ENCODE measurements at regions not wholly inside any gene's neighbourhood (a gene's known extent, or its start where the extent isn't known, plus 50 kb on each side); places are given as distances from the start of the nearest gene placed in this dataset.

GRCh38 chr4:184879271-184879670, 53.5 kb upstream of the ACSL1 start:
- DNase-seq: no peak

GRCh38 chr4:184882276-184882675, 56.5 kb upstream of the ACSL1 start:
- DNase-seq: no peak

GRCh38 chr4:184883024-184883423, 57.3 kb upstream of the ACSL1 start:
- DNase-seq: no peak

GRCh38 chr4:184884883-184885282, 59.1 kb upstream of the ACSL1 start:
- DNase-seq: no peak

GRCh38 chr4:184885602-184886001, 59.8 kb upstream of the ACSL1 start:
- no peak for DNase-seq

DNA sequence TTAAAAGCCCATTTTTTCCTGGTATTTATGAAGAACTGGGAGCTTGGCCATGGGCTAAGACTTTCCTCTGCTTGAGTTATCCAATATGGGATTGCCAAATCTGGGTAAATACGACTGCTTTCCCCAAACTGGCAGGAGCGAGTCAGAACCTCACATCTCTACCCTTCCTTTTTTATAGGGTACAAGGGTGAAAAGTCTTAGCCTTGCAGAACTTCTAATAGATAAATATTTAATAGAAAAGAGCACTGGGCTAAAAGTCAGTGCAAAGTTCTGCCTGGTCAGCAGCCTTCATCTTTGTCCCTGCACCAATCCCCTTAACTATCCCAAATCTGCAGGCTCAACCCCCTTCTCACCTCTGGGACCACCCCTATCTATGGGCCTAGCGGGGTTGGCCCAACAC, 61.6 kb upstream of the ACSL1 start:
- DNase-seq: no peak

DNA sequence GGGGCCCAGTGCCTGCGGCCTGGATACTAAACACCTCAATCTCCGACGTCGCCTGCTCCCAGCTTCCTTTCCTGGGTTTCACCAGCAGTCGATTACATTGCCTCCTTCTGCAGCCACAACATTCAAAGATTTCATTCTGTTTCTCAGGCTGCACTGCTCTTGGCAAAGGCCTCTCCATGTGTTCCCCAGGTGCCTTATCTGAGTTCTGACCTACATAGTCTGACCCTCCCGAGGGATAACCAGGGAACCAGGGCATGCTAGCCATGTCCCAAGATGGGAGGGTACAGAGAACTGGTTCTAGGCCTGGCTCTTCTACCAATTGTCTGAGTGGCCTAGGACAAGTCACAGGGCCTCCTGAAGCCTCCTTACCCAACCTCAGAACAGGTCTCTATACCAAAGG, 62.2 kb upstream of the ACSL1 start:
- DNase-seq: no peak

- no peak for DNase-seq
These were observed 64.0 kb upstream of the ACSL1 start for GRCh38 chr4:184889666-184890335.

DNA sequence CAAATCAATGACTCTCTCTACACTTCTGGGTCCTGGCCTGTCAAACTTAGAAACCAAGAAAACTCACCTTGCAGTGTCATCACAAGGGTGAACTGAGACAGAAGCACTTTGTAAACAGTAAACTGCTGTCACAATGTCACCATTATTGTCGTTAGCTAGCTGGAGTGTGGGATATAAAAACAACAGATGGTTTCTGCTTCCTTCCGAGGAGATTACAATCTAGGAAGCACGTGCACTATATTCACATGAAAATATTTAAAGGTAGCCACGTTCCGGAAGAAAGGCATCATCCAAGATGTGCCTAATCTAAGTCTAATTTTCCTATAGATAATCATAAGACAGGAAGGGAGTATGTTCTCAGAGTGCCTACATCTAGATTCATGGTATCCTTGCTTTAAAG, 64.7 kb upstream of the ACSL1 start:
- no peak for DNase-seq

GRCh38 chr4:184891816-184892397, 66.1 kb upstream of the ACSL1 start:
- DNase-seq: no peak

- DNase-seq: no peak
These were observed 67.2 kb upstream of the ACSL1 start for GRCh38 chr4:184892999-184893398.

GRCh38 chr4:184893801-184894571, 68.2 kb upstream of the ACSL1 start:
- no peak for DNase-seq

DNA sequence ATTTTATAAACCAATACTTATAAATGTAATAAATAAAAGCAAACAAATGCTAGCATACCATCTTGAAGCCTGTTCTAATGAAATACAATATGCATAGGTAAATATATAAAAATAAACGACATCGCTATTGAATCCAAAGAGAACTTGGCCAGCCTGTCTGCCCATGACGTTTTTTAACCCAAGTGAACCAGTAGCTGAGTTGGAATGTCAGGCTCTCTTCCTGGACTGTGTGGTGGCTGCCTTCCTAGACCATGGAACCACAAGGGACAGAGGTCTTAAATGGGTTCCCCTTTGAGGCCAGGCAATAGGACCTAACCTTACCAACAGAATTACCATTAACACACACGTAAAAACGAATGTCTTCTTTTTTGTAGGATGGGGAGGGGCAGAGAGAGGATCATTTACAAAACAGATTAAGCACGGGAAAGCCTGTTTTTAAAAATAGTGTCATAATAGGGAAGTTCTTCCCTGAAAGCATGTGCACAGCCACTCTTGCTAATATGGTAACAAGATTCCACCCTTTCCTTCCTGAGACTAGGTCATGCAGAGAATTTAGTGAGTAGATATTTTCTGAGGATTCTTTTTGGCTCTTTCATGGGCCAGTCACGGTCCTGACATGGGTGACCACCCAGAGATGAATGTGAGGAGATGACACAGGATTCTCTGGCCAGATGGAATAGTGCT, 69.4 kb upstream of the ACSL1 start:
- no peak for DNase-seq

GRCh38 chr4:184896868-184897715, 71.3 kb upstream of the ACSL1 start:
- DNase-seq: no peak

- no peak for DNase-seq
These were observed 72.1 kb upstream of the ACSL1 start for GRCh38 chr4:184897895-184898294.

DNA sequence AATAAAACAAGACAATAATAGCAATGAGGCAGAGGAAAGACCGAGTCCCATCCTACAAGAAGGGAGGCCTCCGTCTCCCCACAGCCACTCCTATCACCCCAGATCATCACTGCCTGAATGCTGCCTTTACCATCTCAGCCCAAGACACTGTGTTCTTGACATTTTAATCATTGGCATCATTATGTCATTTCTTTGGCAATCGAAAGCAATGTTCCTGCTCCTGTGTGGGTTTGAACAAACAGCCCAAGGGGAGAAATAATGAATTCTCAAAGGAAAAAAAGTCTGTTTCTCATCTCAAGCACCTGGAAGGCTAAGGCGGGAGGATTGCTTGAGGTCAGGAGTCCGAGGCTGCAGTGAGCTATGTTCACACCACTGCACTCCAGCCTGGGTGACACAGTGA, 73.0 kb upstream of the ACSL1 start:
- no peak for DNase-seq

DNA sequence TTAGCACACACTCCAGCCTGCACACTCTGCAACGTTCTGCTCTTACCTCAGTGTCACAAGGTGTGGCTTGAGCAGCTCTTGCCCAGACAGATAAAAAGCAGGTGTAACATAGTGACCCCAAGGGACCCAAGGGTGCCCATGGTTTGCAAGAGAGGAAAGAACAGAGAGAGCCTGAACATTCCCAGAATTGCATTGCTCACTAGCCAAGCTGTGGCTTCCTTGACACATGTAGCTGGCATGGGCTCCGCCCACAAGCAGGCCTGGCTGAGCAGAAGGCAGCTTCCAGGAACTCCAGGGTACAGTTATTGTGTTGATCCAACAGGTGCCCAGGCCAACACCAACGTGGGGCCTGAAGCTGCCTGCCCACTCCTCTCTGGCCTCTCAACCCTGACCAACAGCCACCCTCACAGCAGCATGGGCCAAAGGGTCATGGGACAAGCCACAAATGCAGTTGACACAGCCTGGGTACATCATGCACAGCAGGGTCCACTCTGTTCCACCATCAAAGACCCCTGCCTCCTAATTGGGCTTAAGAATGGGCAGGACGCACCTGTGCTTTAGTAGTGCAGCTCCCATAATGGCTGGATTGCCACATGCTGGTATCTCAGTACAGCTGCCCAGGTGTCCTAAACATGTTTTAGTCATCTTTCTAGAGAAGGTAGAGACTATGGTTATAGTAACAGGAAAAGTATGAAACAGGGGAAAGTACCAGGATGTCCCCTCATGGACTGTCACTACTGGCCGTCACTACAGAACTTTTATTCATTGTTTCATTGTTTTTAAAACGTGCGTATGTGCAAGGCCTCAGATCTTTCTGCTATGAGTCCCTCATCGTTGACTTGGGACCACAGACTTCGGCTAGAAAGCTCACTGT, 73.7 kb upstream of the ACSL1 start:
- DNase-seq: no peak

DNA sequence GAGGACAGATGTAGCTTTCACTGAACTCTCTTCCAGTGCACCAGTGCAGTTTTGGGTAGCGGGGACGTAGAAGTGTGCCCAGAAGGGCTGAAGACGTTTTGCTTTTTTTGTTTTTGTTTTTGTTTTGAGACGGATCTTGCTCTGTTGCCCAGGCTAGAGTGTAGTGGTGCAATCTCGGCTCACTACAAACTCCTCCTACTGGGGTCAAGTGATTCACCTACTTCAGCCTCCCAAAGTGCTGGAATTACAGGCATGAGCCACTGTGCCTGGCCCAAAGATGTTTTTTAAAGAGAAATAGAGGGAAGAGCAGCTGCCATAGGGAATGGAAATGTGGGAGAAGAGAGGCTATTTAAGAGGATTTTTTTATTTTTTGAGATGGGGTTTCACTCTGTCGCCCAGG, 74.4 kb upstream of the ACSL1 start:
- no peak for DNase-seq

- DNase-seq: no peak
These were observed 76.8 kb upstream of the ACSL1 start for GRCh38 chr4:184902550-184902949.

- no peak for DNase-seq
These were observed 80.8 kb upstream of the ACSL1 start for GRCh38 chr4:184906480-184907097.

- no peak for DNase-seq
These were observed 81.4 kb upstream of the ACSL1 start for GRCh38 chr4:184907216-184907615.
